Upper lobe of left lung (tissue), 4 donors: ENCODE measurements at regions not wholly inside any gene's neighbourhood (a gene's known extent, or its start where the extent isn't known, plus 50 kb on each side); places are given as distances from the start of the nearest gene placed in this dataset.

Experiments used
- CTCF ChIP-seq, 6 experiments: fragments of 450-650 bp in 4 of 6; fragments of 200-600 bp in 2 of 6; sonication (generic) in 2 of 6; IDR thresholded peaks; one replicate each; pipeline ENCODE4 v1.5.1; 2016 to 2019; ENCODE audit warnings: antibody characterized with exemption in 6 of 6
- EP300 ChIP-seq, 4 donors: sonication (generic); formaldehyde crosslinking; IDR thresholded peaks; one replicate each; pipeline ENCODE4 v1.5.1; 2017; ENCODE audit warnings: antibody characterized with exemption in 4 of 4, control low read depth in 2 of 4
- POLR2A ChIP-seq, 4 donors: fragments of 450-650 bp; IDR thresholded peaks; one replicate each; pipeline ENCODE4 v1.5.1; 2016 to 2017; ENCODE audit warnings: antibody characterized with exemption in 4 of 4, mild to moderate bottlenecking in 2 of 4
- POLR2AphosphoS5 ChIP-seq, 2 donors: sonication (generic); formaldehyde crosslinking; IDR thresholded peaks; one replicate each; pipeline ENCODE4 v1.5.1; 2017; ENCODE audit warnings: antibody characterized with exemption in 2 of 2

- TF ChIP-seq CTCF (IDR thresholded peaks at IDR 0.05), result no peak
- no peak for TF ChIP-seq POLR2AphosphoS5 (IDR thresholded peaks at IDR 0.05)
- TF ChIP-seq POLR2A (IDR thresholded peaks at IDR 0.05), result no peak
- TF ChIP-seq EP300 (IDR thresholded peaks at IDR 0.05), result no peak
Observed at GRCh38 chr11:29161191-29161590, 855.6 kb downstream of the KCNA4 start.
